ENCODE measurements at regions not wholly inside any gene's neighbourhood (a gene's known extent, or its start where the extent isn't known, plus 50 kb on each side); places are given as distances from the start of the nearest gene placed in this dataset.

DNA sequence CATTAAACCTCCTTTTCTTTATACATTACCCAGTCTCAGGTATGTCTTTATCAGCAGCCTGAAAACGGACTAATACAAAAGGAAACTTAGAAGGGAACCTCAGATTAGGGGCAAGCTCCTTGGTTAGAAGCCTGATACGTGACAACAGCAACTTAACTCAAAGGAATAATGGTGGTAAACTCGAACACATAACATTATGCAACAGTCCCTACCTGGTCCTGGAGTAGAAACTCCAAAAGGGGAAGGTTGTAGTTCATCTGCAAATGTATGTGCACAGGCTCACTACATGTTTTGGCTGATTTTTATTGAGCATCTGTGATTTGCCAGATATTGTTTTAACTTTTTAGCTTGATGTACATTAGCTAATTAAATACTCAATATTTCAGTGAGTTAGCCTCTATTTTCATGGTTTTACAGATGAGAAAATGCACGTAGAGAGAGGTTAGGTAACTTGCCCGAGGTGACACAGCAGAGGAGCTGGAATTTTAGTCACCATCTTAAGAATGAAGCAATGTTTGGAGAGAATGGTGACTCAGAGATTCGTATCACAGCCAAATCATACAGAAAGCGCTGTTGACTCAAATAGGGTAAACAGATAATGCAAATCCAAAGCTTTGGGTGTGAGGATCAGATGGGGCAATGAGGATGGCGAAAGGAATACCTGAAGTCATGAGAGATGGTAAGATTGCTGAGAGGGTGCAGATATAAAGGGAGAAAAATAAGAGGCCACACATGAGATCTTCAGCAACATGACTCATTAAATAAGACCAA lies 194.9 kb upstream of the RBFOX1 start:
- TF ChIP-seq, protein P1, sequence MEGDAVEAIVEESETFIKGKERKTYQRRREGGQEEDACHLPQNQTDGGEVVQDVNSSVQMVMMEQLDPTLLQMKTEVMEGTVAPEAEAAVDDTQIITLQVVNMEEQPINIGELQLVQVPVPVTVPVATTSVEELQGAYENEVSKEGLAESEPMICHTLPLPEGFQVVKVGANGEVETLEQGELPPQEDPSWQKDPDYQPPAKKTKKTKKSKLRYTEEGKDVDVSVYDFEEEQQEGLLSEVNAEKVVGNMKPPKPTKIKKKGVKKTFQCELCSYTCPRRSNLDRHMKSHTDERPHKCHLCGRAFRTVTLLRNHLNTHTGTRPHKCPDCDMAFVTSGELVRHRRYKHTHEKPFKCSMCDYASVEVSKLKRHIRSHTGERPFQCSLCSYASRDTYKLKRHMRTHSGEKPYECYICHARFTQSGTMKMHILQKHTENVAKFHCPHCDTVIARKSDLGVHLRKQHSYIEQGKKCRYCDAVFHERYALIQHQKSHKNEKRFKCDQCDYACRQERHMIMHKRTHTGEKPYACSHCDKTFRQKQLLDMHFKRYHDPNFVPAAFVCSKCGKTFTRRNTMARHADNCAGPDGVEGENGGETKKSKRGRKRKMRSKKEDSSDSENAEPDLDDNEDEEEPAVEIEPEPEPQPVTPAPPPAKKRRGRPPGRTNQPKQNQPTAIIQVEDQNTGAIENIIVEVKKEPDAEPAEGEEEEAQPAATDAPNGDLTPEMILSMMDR (IDR thresholded peaks at IDR 0.05; ENCODE audit: poor library complexity, severe bottlenecking): no peak
- no peak for DNase-seq (ENCODE audit: low spot score)
- no peaks in the 10 kb centered on the region for H3K9me3 ChIP-seq (ENCODE audit: severe bottlenecking)
- no peaks in the 10 kb centered on the region for H3K36me3 ChIP-seq (ENCODE audit: low read depth)
- no peak overlapping the region for H3K27ac ChIP-seq (ENCODE audit: poor library complexity, severe bottlenecking)
- peak; percentile 73 for ATAC-seq (ENCODE audit: low read depth)
- H3K4me3 ChIP-seq (ENCODE audit: severe bottlenecking): no peak overlapping the region
- no peaks in the 10 kb centered on the region for H3K4me1 ChIP-seq (ENCODE audit: insufficient read depth, poor library complexity, severe bottlenecking)
- no peaks in the 10 kb centered on the region for H3K27me3 ChIP-seq (ENCODE audit: insufficient read depth, poor library complexity, severe bottlenecking)

DNA sequence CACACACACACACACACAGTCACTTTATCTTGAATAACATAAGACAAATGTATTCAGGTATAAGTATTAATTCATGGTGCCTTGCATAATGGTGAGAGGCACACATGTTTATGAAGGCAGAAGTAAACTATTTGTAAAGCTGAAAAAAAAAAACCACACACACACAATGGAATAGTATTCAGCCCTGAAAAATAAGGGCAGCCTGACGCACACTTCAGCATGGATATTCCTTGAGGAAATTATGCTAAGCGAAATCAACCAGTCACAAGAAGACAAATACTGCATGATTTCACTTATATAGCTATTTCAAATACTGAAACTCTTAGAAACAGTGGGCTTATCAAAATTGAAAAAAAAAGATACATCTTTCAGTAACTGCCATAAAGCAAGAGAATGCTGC lies 200.2 kb upstream of the RBFOX1 start:
- Histone ChIP-seq H3K4me1 (ENCODE audit: insufficient read depth, poor library complexity, severe bottlenecking) (no peaks in the 10 kb centered on the region), H3K36me3 (ENCODE audit: low read depth) (no peaks in the 10 kb centered on the region), H3K9me3 (ENCODE audit: severe bottlenecking) (no peaks in the 10 kb centered on the region), H3K27ac (ENCODE audit: poor library complexity, severe bottlenecking) (no peak overlapping the region), H3K4me3 (ENCODE audit: severe bottlenecking) (no peak overlapping the region), H3K27me3 (ENCODE audit: insufficient read depth, poor library complexity, severe bottlenecking) (no peaks in the 10 kb centered on the region)
- TF ChIP-seq, protein P1 (IDR thresholded peaks at IDR 0.05; ENCODE audit: poor library complexity, severe bottlenecking): no peak
- DNase-seq (ENCODE audit: low spot score) (no peak), ATAC-seq (ENCODE audit: low read depth) (no peak)

DNA sequence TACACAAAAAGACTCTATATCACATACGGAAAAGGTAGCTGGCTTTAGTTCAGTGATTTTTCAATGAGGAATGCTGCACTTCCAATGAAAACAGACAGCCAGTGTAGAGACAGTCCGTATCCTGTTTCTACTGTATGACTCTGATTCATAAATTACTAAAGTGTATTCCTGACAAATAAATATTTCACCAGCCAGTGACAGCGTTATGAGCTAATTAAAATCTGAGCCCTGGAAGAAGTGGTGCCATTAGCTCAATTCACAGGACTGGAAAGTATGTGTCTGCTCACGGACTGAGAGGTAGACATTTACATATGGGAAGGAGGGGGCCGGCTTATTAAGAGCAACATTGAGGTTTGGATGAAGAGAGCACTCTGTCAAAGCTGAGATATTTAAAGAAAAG lies 207.9 kb upstream of the RBFOX1 start:
- Histone ChIP-seq H3K4me3 (ENCODE audit: severe bottlenecking) (no peak overlapping the region), H3K4me1 (ENCODE audit: insufficient read depth, poor library complexity, severe bottlenecking) (no peaks in the 10 kb centered on the region), H3K36me3 (ENCODE audit: low read depth) (no peaks in the 10 kb centered on the region), H3K27ac (ENCODE audit: poor library complexity, severe bottlenecking) (no peak overlapping the region), H3K27me3 (ENCODE audit: insufficient read depth, poor library complexity, severe bottlenecking) (no peaks in the 10 kb centered on the region), H3K9me3 (ENCODE audit: severe bottlenecking) (no peaks in the 10 kb centered on the region)
- ATAC-seq (ENCODE audit: low read depth): no peak
- no peak for DNase-seq (ENCODE audit: low spot score)
- TF ChIP-seq, protein P1 (IDR thresholded peaks at IDR 0.05; ENCODE audit: poor library complexity, severe bottlenecking): no peak

DNA sequence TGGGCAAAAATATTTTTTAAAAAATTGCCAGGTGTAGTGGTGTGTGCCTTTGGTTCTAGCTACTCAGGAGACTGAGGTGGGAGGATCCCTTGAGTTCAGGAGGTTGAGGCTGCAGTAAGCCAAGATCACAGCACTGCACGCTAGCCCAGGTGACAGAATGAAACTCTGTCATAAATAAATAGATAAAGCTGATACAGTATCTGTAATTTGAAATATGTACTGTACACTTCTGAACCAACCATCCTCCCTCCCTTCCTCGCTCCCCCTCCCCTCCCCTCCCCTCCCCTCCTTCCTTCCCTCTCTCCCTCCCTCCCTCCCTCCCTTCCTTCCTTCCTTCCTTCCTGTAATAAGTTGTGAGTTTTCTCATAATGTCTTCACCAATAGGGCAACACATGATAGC lies 208.4 kb upstream of the RBFOX1 start:
- ATAC-seq (ENCODE audit: low read depth) (no peak), DNase-seq (ENCODE audit: low spot score) (no peak)
- Histone ChIP-seq H3K4me3 (ENCODE audit: severe bottlenecking) (no peak overlapping the region), H3K36me3 (ENCODE audit: low read depth) (no peaks in the 10 kb centered on the region), H3K9me3 (ENCODE audit: severe bottlenecking) (no peaks in the 10 kb centered on the region), H3K27me3 (ENCODE audit: insufficient read depth, poor library complexity, severe bottlenecking) (no peaks in the 10 kb centered on the region), H3K4me1 (ENCODE audit: insufficient read depth, poor library complexity, severe bottlenecking) (no peaks in the 10 kb centered on the region), H3K27ac (ENCODE audit: poor library complexity, severe bottlenecking) (no peak overlapping the region)
- TF ChIP-seq, protein P1 (IDR thresholded peaks at IDR 0.05; ENCODE audit: poor library complexity, severe bottlenecking): no peak

DNA sequence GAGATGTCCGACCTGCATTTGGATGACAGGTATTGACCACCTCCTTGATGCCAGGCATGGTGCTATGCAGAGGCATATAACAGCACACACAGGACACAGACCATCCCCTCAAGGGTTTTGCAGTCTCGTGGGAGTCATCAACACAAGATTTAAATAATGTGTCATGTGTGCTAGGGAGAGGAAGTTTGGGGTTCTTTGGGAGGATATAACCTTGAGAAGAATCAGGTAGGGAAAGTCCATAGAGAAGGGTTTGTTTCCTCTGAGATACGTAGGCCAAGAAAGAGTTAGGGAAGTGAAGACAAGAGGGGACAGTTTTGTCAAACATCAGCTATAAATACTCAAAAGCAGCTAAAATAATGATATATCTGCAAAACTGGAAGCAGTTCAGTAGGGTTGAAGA lies 215.9 kb upstream of the RBFOX1 start:
- no peaks in the 10 kb centered on the region for H3K9me3 ChIP-seq (ENCODE audit: severe bottlenecking)
- no peaks in the 10 kb centered on the region for H3K27me3 ChIP-seq (ENCODE audit: insufficient read depth, poor library complexity, severe bottlenecking)
- no peak for DNase-seq (ENCODE audit: low spot score)
- H3K36me3 ChIP-seq (ENCODE audit: low read depth): no peaks in the 10 kb centered on the region
- no peaks in the 10 kb centered on the region for H3K4me1 ChIP-seq (ENCODE audit: insufficient read depth, poor library complexity, severe bottlenecking)
- ATAC-seq (ENCODE audit: low read depth): no peak
- TF ChIP-seq, protein P1 (IDR thresholded peaks at IDR 0.05; ENCODE audit: poor library complexity, severe bottlenecking): no peak
- no peak overlapping the region for H3K4me3 ChIP-seq (ENCODE audit: severe bottlenecking)
- H3K27ac ChIP-seq (ENCODE audit: poor library complexity, severe bottlenecking): no peak overlapping the region
